Gastroesophageal sphincter (tissue), 4 donors: ENCODE measurements at regions not wholly inside any gene's neighbourhood (a gene's known extent, or its start where the extent isn't known, plus 50 kb on each side); places are given as distances from the start of the nearest gene placed in this dataset.

Experiments used
- ATAC-seq: fragments of 150-250 bp; one replicate; pipeline ENCODE4 v1.9.1; 2016; ENCODE audit warnings: mild to moderate bottlenecking, moderate library complexity
- H3K27ac ChIP-seq, 4 donors: fragments of 200-600 bp; sonication (generic) in 3 of 4; 1 replicate in 3 of 4; 2 replicates in 1 of 4; pipeline ENCODE4 v1.5.1; 2016 to 2019
- H3K27me3 ChIP-seq: fragments of 200-600 bp; sonication (generic); one replicate; pipeline ENCODE4 v1.5.1; 2019
- H3K36me3 ChIP-seq, 2 donors: fragments of 200-600 bp; sonication (generic); one replicate each; pipeline ENCODE4 v1.5.1; 2019; ENCODE audit warnings: control low read depth in 1 of 2
- H3K4me1 ChIP-seq, 3 donors: fragments of 200-600 bp; sonication (generic); 1 replicate in 2 of 3; 2 replicates in 1 of 3; pipeline ENCODE4 v1.5.1; 2016 to 2019; ENCODE audit warnings: control low read depth in 2 of 3
- H3K4me3 ChIP-seq, 2 donors: fragments of 200-600 bp; sonication (generic); one replicate each; pipeline ENCODE4 v1.5.1; 2019; ENCODE audit warnings: mild to moderate bottlenecking in 1 of 2, moderate library complexity in 1 of 2
- H3K9me3 ChIP-seq, 3 donors: fragments of 200-600 bp; sonication (generic); one replicate each; pipeline ENCODE4 v1.5.1; 2017 to 2019; ENCODE audit warnings: control low read depth in 2 of 3
- EP300 ChIP-seq: sonication (generic); formaldehyde crosslinking; IDR thresholded peaks from one replicate; pipeline ENCODE4 v1.6.1; 2017; ENCODE audit warnings: antibody characterized with exemption, mild to moderate bottlenecking
- POLR2A ChIP-seq, 2 donors: fragments of 450-650 bp; IDR thresholded peaks; one replicate each; pipeline ENCODE4 v1.6.1; 2017; ENCODE audit warnings: antibody characterized with exemption in 2 of 2, mild to moderate bottlenecking in 2 of 2, moderate library complexity in 1 of 2
- POLR2AphosphoS5 ChIP-seq: sonication (generic); formaldehyde crosslinking; IDR thresholded peaks from one replicate; pipeline ENCODE4 v1.6.1; 2017; ENCODE audit warnings: antibody characterized with exemption
- WGBS, 2 donors: methylation state at CpG; one replicate each; pipeline ENCODE4 v1.1.5; 2018; ENCODE audit warnings: low coverage in 1 of 2; 5-methylcytosine and 5-hydroxymethylcytosine counted together
- TF ChIP-seq, protein P1 (sequence below), 4 experiments: fragments of 200-600 bp in 2 of 4; fragments of 450-650 bp in 2 of 4; sonication (generic) in 1 of 4; IDR thresholded peaks; one replicate each; pipeline ENCODE4 v1.5.1; 2017 to 2019; ENCODE audit warnings: antibody characterized with exemption in 4 of 4, mild to moderate bottlenecking in 2 of 4, moderate library complexity in 2 of 4

DNA sequence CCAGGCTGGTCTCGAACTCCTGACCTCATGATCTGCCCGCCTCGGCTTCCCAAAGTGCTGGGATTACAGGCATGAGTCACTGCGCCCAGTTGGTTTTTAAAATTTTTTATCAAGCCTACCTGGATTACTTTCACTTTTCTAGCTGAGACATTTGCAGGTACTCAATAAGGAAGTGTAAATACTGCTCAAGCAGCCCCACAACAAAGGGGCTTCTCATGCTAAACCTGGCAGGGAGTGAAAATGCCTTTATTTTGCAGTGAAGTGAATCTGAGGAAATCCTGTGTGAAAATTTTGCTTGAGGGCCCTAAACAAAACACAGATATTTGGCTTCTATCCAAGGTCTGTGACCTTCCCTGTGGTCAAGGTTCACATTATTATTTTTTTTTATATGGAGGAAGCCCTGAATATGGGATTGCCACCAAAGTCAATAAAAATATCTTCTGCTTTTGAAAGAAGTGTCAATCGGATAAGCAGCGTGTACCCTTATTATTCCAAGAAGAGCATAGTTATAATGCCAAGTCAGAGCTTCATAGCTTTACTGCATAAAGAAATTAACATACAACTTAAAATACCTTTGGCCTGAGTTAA lies 481.0 kb downstream of the SH2D1A start:
- H3K4me3 ChIP-seq, result no peak overlapping the region
- H3K9me3 ChIP-seq, result no peaks in the 10 kb centered on the region
- TF ChIP-seq, protein P1, sequence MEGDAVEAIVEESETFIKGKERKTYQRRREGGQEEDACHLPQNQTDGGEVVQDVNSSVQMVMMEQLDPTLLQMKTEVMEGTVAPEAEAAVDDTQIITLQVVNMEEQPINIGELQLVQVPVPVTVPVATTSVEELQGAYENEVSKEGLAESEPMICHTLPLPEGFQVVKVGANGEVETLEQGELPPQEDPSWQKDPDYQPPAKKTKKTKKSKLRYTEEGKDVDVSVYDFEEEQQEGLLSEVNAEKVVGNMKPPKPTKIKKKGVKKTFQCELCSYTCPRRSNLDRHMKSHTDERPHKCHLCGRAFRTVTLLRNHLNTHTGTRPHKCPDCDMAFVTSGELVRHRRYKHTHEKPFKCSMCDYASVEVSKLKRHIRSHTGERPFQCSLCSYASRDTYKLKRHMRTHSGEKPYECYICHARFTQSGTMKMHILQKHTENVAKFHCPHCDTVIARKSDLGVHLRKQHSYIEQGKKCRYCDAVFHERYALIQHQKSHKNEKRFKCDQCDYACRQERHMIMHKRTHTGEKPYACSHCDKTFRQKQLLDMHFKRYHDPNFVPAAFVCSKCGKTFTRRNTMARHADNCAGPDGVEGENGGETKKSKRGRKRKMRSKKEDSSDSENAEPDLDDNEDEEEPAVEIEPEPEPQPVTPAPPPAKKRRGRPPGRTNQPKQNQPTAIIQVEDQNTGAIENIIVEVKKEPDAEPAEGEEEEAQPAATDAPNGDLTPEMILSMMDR (IDR thresholded peaks at IDR 0.05), result no peak
- TF ChIP-seq EP300, result no peak
- no peak for TF ChIP-seq POLR2A (IDR thresholded peaks at IDR 0.05)
- no peak for TF ChIP-seq POLR2AphosphoS5
- WGBS, 2 donors, result 65 to 70% methylated on average over 2 of the region's 6 CpGs
- H3K27ac ChIP-seq, result no peak overlapping the region
- no peaks in the 10 kb centered on the region for H3K27me3 ChIP-seq
- H3K4me1 ChIP-seq, result no peaks in the 10 kb centered on the region
- no peak for ATAC-seq
- no peaks in the 10 kb centered on the region for H3K36me3 ChIP-seq

DNA sequence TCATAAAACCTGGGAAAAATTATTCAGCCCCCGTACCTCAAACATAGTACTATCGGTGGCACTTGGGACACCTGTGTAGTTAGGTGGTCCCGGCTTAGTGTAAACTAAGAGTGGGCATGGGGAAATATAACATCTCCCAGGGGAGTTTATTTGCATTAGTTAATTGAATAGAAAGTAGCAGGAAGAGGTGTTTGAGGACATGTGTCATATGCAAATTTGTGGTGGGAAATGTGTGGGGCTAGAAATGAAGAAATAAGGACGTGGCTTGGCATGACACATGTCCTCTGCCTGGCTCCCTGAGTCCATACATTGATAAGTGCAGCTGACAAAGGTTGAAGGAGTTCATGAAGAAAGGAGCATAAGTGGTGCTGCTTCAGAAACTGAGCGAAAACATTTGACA lies 483.6 kb downstream of the SH2D1A start:
- no peaks in the 10 kb centered on the region for H3K4me1 ChIP-seq
- no peak overlapping the region for H3K27ac ChIP-seq
- H3K4me3 ChIP-seq, result no peak overlapping the region
- H3K9me3 ChIP-seq, result no peaks in the 10 kb centered on the region
- no peak for ATAC-seq
- TF ChIP-seq, protein P1 (IDR thresholded peaks at IDR 0.05), result no peak
- TF ChIP-seq POLR2AphosphoS5 (no peak), POLR2A (IDR thresholded peaks at IDR 0.05) (no peak), EP300 (no peak)
- 68 to 86% methylated on average over 3 to 4 of the region's 5 CpGs for WGBS, 2 donors
- no peaks in the 10 kb centered on the region for H3K27me3 ChIP-seq
- no peaks in the 10 kb centered on the region for H3K36me3 ChIP-seq

DNA sequence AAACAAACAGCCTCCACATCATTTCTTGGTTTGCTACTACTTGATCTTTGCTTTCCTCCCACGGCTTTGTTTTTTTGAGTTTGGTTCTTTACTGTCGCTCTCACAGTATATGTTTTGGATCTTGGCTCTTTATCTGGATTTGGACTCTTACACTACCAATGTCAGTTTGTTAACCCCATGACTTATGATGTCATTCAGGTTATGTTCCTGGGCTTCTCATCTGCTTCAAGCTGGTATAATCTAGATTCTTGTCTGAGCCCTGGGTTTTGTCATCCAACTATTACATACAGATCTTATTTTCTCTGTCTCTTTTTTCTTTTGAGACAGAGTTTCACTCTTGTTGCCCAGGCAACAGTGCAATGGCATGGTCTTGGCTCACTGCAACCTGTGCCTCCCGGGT lies 482.9 kb upstream of the TEX13C start:
- no peak for TF ChIP-seq EP300
- Histone ChIP-seq H3K9me3 (no peaks in the 10 kb centered on the region), H3K4me1 (no peaks in the 10 kb centered on the region), H3K27me3 (no peaks in the 10 kb centered on the region), H3K36me3 (no peaks in the 10 kb centered on the region), H3K4me3 (no peak overlapping the region), H3K27ac (no peak overlapping the region)
- no peak for ATAC-seq
- 80 to 90% methylated on average over 2 of the region's 3 CpGs for WGBS, 2 donors

DNA sequence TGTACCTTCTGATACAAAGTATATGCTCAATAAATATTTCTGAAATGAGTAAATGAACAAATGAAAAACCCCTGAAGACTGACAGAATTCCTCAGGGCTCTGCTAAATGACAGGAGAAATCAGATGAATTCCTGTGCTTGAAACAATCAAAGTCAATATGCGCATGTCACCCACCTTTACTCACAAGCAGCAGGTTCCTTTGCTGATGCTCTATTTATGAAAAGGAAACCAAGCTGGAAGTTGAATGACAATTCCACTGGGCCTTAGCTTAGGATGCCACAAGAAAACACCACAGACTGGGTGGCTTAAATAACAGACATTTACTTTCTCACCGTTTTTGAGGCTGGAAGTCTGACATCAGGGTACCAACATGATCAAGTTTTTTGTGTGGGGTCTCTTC lies 477.5 kb upstream of the TEX13C start:
- no peaks in the 10 kb centered on the region for H3K9me3 ChIP-seq
- ATAC-seq, result no peak

DNA sequence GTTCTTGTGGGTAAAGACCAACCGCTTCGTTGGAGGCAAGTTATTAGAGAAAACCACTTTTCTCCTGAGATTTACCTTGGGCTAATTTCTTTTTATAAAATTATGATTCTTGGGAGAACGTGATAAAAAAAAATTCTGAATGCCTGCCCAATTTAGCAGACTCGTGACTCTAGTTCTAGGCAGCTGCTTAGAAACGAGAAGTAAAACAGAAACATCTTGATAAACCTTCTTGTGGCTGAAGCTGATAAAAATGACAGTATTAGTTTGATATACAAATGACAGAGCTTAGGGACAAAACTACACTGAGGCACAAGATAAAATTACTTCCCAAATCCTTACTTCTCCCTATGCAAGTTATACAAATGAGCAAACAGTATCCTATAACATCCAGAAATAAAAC lies 458.9 kb upstream of the TEX13C start:
- 4 to 32% methylated on average over 3 to 5 of the region's 5 CpGs for WGBS, 2 donors
- peak overlapping the region; percentile 5 to 29 for H3K4me3 ChIP-seq
- no peak for ATAC-seq

More for the DNA sequence above, 477.5 kb upstream of the TEX13C start:
- H3K4me1 ChIP-seq, result no peaks in the 10 kb centered on the region
- TF ChIP-seq POLR2A (IDR thresholded peaks at IDR 0.05) (no peak), EP300 (no peak), POLR2AphosphoS5 (no peak)
- TF ChIP-seq, protein P1 (IDR thresholded peaks at IDR 0.05), result no peak
- no peaks in the 10 kb centered on the region for H3K36me3 ChIP-seq
- H3K27me3 ChIP-seq, result no peaks in the 10 kb centered on the region
- 33 to 58% methylated on average over 1 to 2 of the region's 2 CpGs for WGBS, 2 donors
- no peak overlapping the region for H3K4me3 ChIP-seq
- H3K27ac ChIP-seq, result no peak overlapping the region

DNA sequence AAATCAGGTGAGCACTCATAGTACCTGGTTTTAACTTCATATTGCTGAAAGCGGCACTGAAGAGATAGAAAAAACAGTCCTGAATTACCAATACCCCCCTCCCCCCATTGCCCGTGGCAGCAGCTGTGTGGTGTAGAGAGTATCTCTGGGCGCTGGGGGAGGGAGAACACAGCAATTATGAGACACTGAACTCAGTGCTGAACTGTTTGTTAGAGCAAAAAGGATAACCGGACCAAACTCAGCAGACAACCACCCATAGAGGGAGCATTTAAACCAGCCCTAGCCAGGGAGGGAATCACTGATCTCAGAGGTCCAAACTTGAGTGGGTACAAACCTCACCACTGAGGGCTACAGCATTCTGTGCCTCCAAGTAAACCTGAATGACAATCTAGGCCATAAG lies 457.4 kb upstream of the TEX13C start:
- H3K27me3 ChIP-seq, result no peaks in the 10 kb centered on the region
- TF ChIP-seq EP300 (no peak), POLR2AphosphoS5 (no peak), POLR2A (IDR thresholded peaks at IDR 0.05) (no peak)
- TF ChIP-seq, protein P1 (IDR thresholded peaks at IDR 0.05), result no peak
- no peak overlapping the region for H3K27ac ChIP-seq
- no peaks in the 10 kb centered on the region for H3K9me3 ChIP-seq
- H3K4me3 ChIP-seq, result no peak overlapping the region
- no peaks in the 10 kb centered on the region for H3K36me3 ChIP-seq
- no peaks in the 10 kb centered on the region for H3K4me1 ChIP-seq
- no peak for ATAC-seq
- 75 to 91% methylated on average over 4 of the region's 4 CpGs for WGBS, 2 donors

More for the DNA sequence above, 458.9 kb upstream of the TEX13C start:
- Histone ChIP-seq H3K4me1 (no peaks in the 10 kb centered on the region), H3K36me3 (no peaks in the 10 kb centered on the region), H3K27me3 (no peaks in the 10 kb centered on the region), H3K27ac (no peak overlapping the region), H3K9me3 (no peaks in the 10 kb centered on the region)
- no peak for TF ChIP-seq EP300
